Fibroblast of mammary gland (primary cell): ENCODE measurements at regions not wholly inside any gene's neighbourhood (a gene's known extent, or its start where the extent isn't known, plus 50 kb on each side); places are given as distances from the start of the nearest gene placed in this dataset.

ENCODE experiments used
- DNase-seq: peaks from one replicate; pipeline ENCODE4 v3.0.0-alpha.2; 2010; ENCODE audit warnings: low read depth
- H3K4me3 ChIP-seq: 2 replicates; pipeline ENCODE4 v1.5.1; 2011; ENCODE audit warnings: low read depth, mild to moderate bottlenecking, low read length, moderate library complexity; ENCODE audit not compliant: control insufficient read depth
- CTCF ChIP-seq: conservative IDR thresholded peaks from 2 replicates; pipeline ENCODE4 v1.5.1; 2011; ENCODE audit warnings: low read depth, low read length, inconsistent platforms; ENCODE audit not compliant: control insufficient read depth, insufficient read depth

- no peak for TF ChIP-seq CTCF
- no peak overlapping the region for H3K4me3 ChIP-seq
- peak; percentile 51 for DNase-seq
Observed at GRCh38 chr4:177964693-177965168, 522.5 kb upstream of the AGA start.

- no peak for DNase-seq
- TF ChIP-seq CTCF, result no peak
- H3K4me3 ChIP-seq, result no peak overlapping the region
Observed at GRCh38 chr4:177967328-177967727, 525.1 kb upstream of the AGA start.

GRCh38 chr4:177968817-177969442, 526.7 kb upstream of the AGA start:
- DNase-seq, result no peak
- no peak for TF ChIP-seq CTCF
- H3K4me3 ChIP-seq, result no peak overlapping the region

GRCh38 chr4:177974461-177974860, 532.2 kb upstream of the AGA start:
- DNase-seq, result no peak
- TF ChIP-seq CTCF, result no peak
- H3K4me3 ChIP-seq, result no peak overlapping the region

- no peak for TF ChIP-seq CTCF
- H3K4me3 ChIP-seq, result no peak overlapping the region
- DNase-seq, result no peak
Observed at GRCh38 chr4:177975315-177975987, 533.2 kb upstream of the AGA start.

- no peak for TF ChIP-seq CTCF
- no peak for DNase-seq
- H3K4me3 ChIP-seq, result no peak overlapping the region
Observed at GRCh38 chr4:177986236-177986635, 544.0 kb upstream of the AGA start.
